ENCODE measurements at regions not wholly inside any gene's neighbourhood (a gene's known extent, or its start where the extent isn't known, plus 50 kb on each side); places are given as distances from the start of the nearest gene placed in this dataset.
"Not testable (repeated sequence)": the region's sequence is repeated elsewhere in the genome, so short reads cannot be mapped to it uniquely, and the experiment has no call there.

- H3K4me3 ChIP-seq (ENCODE audit: control insufficient read depth, low read depth, low read length): no peak overlapping the region
- DNase-seq (ENCODE audit: low read depth): no peak
- no peak for TF ChIP-seq CTCF (IDR thresholded peaks at IDR 0.05; ENCODE audit: control insufficient read depth, insufficient read depth, low read depth, low read length, missing control alignments)
These were observed 925.0 kb upstream of the MAN1A1 start for GRCh38 chr6:120274547-120274946.

GRCh38 chr6:120273411-120273810 lies 923.9 kb upstream of the MAN1A1 start:
- no peak for DNase-seq (ENCODE audit: low read depth)
- no peak for TF ChIP-seq CTCF (IDR thresholded peaks at IDR 0.05; ENCODE audit: control insufficient read depth, insufficient read depth, low read depth, low read length, missing control alignments)

GRCh38 chr6:120272038-120272437 lies 922.5 kb upstream of the MAN1A1 start:
- TF ChIP-seq CTCF (IDR thresholded peaks at IDR 0.05; ENCODE audit: control insufficient read depth, insufficient read depth, low read depth, low read length, missing control alignments): no peak
- DNase-seq (ENCODE audit: low read depth): no peak
- no peak overlapping the region for H3K4me3 ChIP-seq (ENCODE audit: control insufficient read depth, low read depth, low read length)

More at GRCh38 chr6:120273411-120273810, 923.9 kb upstream of the MAN1A1 start:
- no peak overlapping the region for H3K4me3 ChIP-seq (ENCODE audit: control insufficient read depth, low read depth, low read length)

- not testable (repeated sequence) for DNase-seq (ENCODE audit: low read depth); H3K4me3 ChIP-seq (ENCODE audit: control insufficient read depth, low read depth, low read length)
These were observed 918.7 kb upstream of the MAN1A1 start for GRCh38 chr6:120268256-120268655.

- no peak for DNase-seq (ENCODE audit: low read depth)
- no peak for TF ChIP-seq CTCF (IDR thresholded peaks at IDR 0.05; ENCODE audit: control insufficient read depth, insufficient read depth, low read depth, low read length, missing control alignments)
- no peak overlapping the region for H3K4me3 ChIP-seq (ENCODE audit: control insufficient read depth, low read depth, low read length)
These were observed 912.8 kb upstream of the MAN1A1 start for GRCh38 chr6:120262354-120262753.

- TF ChIP-seq CTCF (IDR thresholded peaks at IDR 0.05; ENCODE audit: control insufficient read depth, insufficient read depth, low read depth, low read length, missing control alignments): no peak
- DNase-seq (ENCODE audit: low read depth): no peak
These were observed 911.1 kb upstream of the MAN1A1 start for GRCh38 chr6:120260636-120261035.

GRCh38 chr6:120254651-120255050 lies 905.1 kb upstream of the MAN1A1 start:
- DNase-seq (ENCODE audit: low read depth): no peak
- TF ChIP-seq CTCF (IDR thresholded peaks at IDR 0.05; ENCODE audit: control insufficient read depth, insufficient read depth, low read depth, low read length, missing control alignments): no peak
- H3K4me3 ChIP-seq (ENCODE audit: control insufficient read depth, low read depth, low read length): no peak overlapping the region

More at GRCh38 chr6:120260636-120261035, 911.1 kb upstream of the MAN1A1 start:
- H3K4me3 ChIP-seq (ENCODE audit: control insufficient read depth, low read depth, low read length): no peak overlapping the region
